OCI-LY7 (cell line): ENCODE measurements at regions not wholly inside any gene's neighbourhood (a gene's known extent, or its start where the extent isn't known, plus 50 kb on each side); places are given as distances from the start of the nearest gene placed in this dataset.

Experiments used
- BruUV-seq: library from RNA; stranded (reverse); fragments of 400-500 nt; replicated peaks from 2 replicates; lab custom pipeline; 2021; lab: Mats Ljungman, UMichigan
- CTCF ChIA-PET: fragments of 300-600 bp; sonication (Branson Sonifier 250); formaldehyde crosslinking; loops from one replicate; lab custom pipeline; 2022; ENCODE audit warnings: antibody characterized with exemption; ENCODE audit not compliant: unreplicated experiment; lab: Charles Lee
- POLR2A ChIA-PET: fragments of 300-600 bp; sonication (Branson Sonifier 250); formaldehyde crosslinking; loops from one replicate; lab custom pipeline; 2022; ENCODE audit warnings: antibody characterized with exemption; lab: Charles Lee
- DNase-seq: peaks from one replicate; pipeline ENCODE4 v3.0.0-alpha.2; 2015; ENCODE audit warnings: low spot score
- H2AFZ ChIP-seq: fragments of 200-600 bp; sonication (generic), shearing (Covaris generic); 2 replicates; pipeline ENCODE4 v1.6.1; 2014; ENCODE audit warnings: mild to moderate bottlenecking, antibody characterized with exemption, low read length, moderate library complexity
- H3K27ac ChIP-seq: fragments of 200-600 bp; sonication (generic); 2 replicates; pipeline ENCODE4 v1.5.1; 2014; ENCODE audit warnings: mixed run types, low read depth, mild to moderate bottlenecking, moderate library complexity, low read length, inconsistent platforms; ENCODE audit not compliant: poor library complexity, severe bottlenecking
- H3K36me3 ChIP-seq: fragments of 200-600 bp; sonication (generic); 2 replicates; pipeline ENCODE4 v1.6.1; 2014; ENCODE audit warnings: mild to moderate bottlenecking, antibody characterized with exemption, low read length, moderate library complexity, mixed read lengths; ENCODE audit not compliant: insufficient read depth
- H3K4me1 ChIP-seq: fragments of 200-600 bp; sonication (generic); 2 replicates; pipeline ENCODE4 v1.5.1; 2014; ENCODE audit warnings: mild to moderate bottlenecking, low read length; ENCODE audit not compliant: insufficient read depth, poor library complexity, severe bottlenecking
- H3K4me2 ChIP-seq: fragments of 200-600 bp; sonication (generic); 2 replicates; pipeline ENCODE4 v1.6.1; 2014; ENCODE audit warnings: mild to moderate bottlenecking, low read length
- H3K4me3 ChIP-seq: fragments of 200-600 bp; sonication (generic); 2 replicates; pipeline ENCODE4 v1.5.1; 2014; ENCODE audit warnings: mild to moderate bottlenecking, low read depth, low read length; ENCODE audit not compliant: poor library complexity, severe bottlenecking
- H3K79me2 ChIP-seq: fragments of 200-600 bp; sonication (generic); 2 replicates; pipeline ENCODE4 v1.6.1; 2016; ENCODE audit warnings: low read depth, mild to moderate bottlenecking, low read length, moderate library complexity, mixed read lengths; ENCODE audit not compliant: insufficient read depth
- H3K9me2 ChIP-seq: fragments of 200-600 bp; sonication (generic); 2 replicates; pipeline ENCODE4 v1.6.1; 2016; ENCODE audit warnings: mild to moderate bottlenecking, low read length, mixed read lengths; ENCODE audit not compliant: insufficient read depth
- H3K9me3 ChIP-seq: fragments of 200-600 bp; sonication (generic); 2 replicates; pipeline ENCODE4 v1.6.1; 2014; ENCODE audit warnings: mild to moderate bottlenecking, mixed run types, low read length, mixed read lengths
- H4K20me1 ChIP-seq: fragments of 200-600 bp; sonication (generic); 2 replicates; pipeline ENCODE4 v1.6.1; 2014; ENCODE audit warnings: mild to moderate bottlenecking, antibody characterized with exemption, low read length, moderate library complexity, mixed read lengths; ENCODE audit not compliant: insufficient read depth
- CTCF ChIP-seq: fragments of 200-600 bp; sonication (generic); conservative IDR thresholded peaks from 2 replicates; pipeline ENCODE4 v1.5.1; 2014; ENCODE audit warnings: mild to moderate bottlenecking, antibody characterized with exemption, low read length, moderate library complexity, mixed read lengths
- EZH2phosphoT487 ChIP-seq: fragments of 200-600 bp; sonication (generic); IDR thresholded peaks from 2 replicates; pipeline ENCODE4 v1.6.1; 2018; ENCODE audit warnings: low read depth, borderline replicate concordance, mild to moderate bottlenecking, mixed run types, antibody characterized with exemption, low read length, moderate library complexity, mixed read lengths
- intact Hi-C: fragments of 100-400 bp; cut with micrococcal nuclease; formaldehyde crosslinking; loops from one replicate; pipeline ENCODE4 v1.10.0; 2022; ENCODE audit not compliant: unreplicated experiment

- no peaks in the 10 kb centered on the region for H3K4me1 ChIP-seq
- H3K4me2 ChIP-seq = no peak overlapping the region
- H3K27ac ChIP-seq = no peak overlapping the region
- H3K9me2 ChIP-seq = no peaks in the 10 kb centered on the region
- no peak overlapping the region for H2AFZ ChIP-seq
- CTCF ChIA-PET = no interaction called here
- intact Hi-C loops = no loop called here
- no peaks in the 10 kb centered on the region for H3K79me2 ChIP-seq
- POLR2A ChIA-PET = no interaction called here
- no peaks in the 10 kb centered on the region for H3K9me3 ChIP-seq
- BruUV-seq = no TSS peak
- H3K4me3 ChIP-seq = no peak overlapping the region
- H4K20me1 ChIP-seq = no peaks in the 10 kb centered on the region
- no peaks in the 10 kb centered on the region for H3K36me3 ChIP-seq
- DNase-seq = no peak
- TF ChIP-seq CTCF (0 out of 2 replicates have a peak, but pooled peaks have one; percentile 17), EZH2phosphoT487 (no peak)
These were observed 95.6 kb upstream of the ASAP2 start for GRCh38 chr2:9110893-9111569.

- BruUV-seq = no TSS peak
- ChIA-PET CTCF (no interaction called here), POLR2A (no interaction called here)
- intact Hi-C loops = no loop called here
- Histone ChIP-seq H3K79me2 (no peaks in the 10 kb centered on the region), H3K27ac (no peak overlapping the region), H3K4me2 (no peak overlapping the region), H3K4me3 (no peak overlapping the region), H3K36me3 (no peaks in the 10 kb centered on the region), H3K9me2 (no peaks in the 10 kb centered on the region), H3K9me3 (no peaks in the 10 kb centered on the region), H2AFZ (no peak overlapping the region), H3K4me1 (no peaks in the 10 kb centered on the region), H4K20me1 (no peaks in the 10 kb centered on the region)
- no peak for TF ChIP-seq EZH2phosphoT487
- no peak for TF ChIP-seq CTCF
- no peak for DNase-seq
These were observed 96.2 kb upstream of the ASAP2 start for GRCh38 chr2:9110346-9110884.

- intact Hi-C loops = no loop called here
- no peak for DNase-seq
- ChIA-PET CTCF (no interaction called here), POLR2A (no interaction called here)
- no TSS peak for BruUV-seq
- H3K9me2 ChIP-seq = no peaks in the 10 kb centered on the region
- no peaks in the 10 kb centered on the region for H3K9me3 ChIP-seq
- no peak for TF ChIP-seq CTCF
- no peak for TF ChIP-seq EZH2phosphoT487
- no peaks in the 10 kb centered on the region for H4K20me1 ChIP-seq
- H3K4me1 ChIP-seq = no peaks in the 10 kb centered on the region
- H3K36me3 ChIP-seq = no peaks in the 10 kb centered on the region
- no peak overlapping the region for H2AFZ ChIP-seq
- no peak overlapping the region for H3K4me3 ChIP-seq
- H3K79me2 ChIP-seq = no peaks in the 10 kb centered on the region
- H3K4me2 ChIP-seq = no peak overlapping the region
- H3K27ac ChIP-seq = no peak overlapping the region
These were observed 96.7 kb upstream of the ASAP2 start for GRCh38 chr2:9109871-9110270.
